UCSD-AML1 (cell line): ENCODE measurements at regions not wholly inside any gene's neighbourhood (a gene's known extent, or its start where the extent isn't known, plus 50 kb on each side); places are given as distances from the start of the nearest gene placed in this dataset.
"Not testable (repeated sequence)": the region's sequence is repeated elsewhere in the genome, so short reads cannot be mapped to it uniquely, and the experiment has no call there.

ENCODE experiments used
- DNase-seq: peaks from one replicate; lab custom pipeline; 2025; ENCODE audit not compliant: unreplicated experiment; lab: John Stamatoyannopoulos, UW

- DNase-seq = no peak
These were observed 257.9 kb upstream of the ALCAM start for GRCh38 chr3:105108823-105109222.

GRCh38 chr3:105118905-105119304 lies 247.8 kb upstream of the ALCAM start:
- DNase-seq = no peak

GRCh38 chr3:105119801-105120340 lies 246.8 kb upstream of the ALCAM start:
- DNase-seq = no peak

- no peak for DNase-seq
These were observed 235.8 kb upstream of the ALCAM start for GRCh38 chr3:105130911-105131310.

GRCh38 chr3:105137911-105138310 lies 228.8 kb upstream of the ALCAM start:
- DNase-seq = no peak

- peak; percentile 8 for DNase-seq
These were observed 226.7 kb upstream of the ALCAM start for GRCh38 chr3:105139881-105140560.

GRCh38 chr3:105140899-105141367 lies 225.8 kb upstream of the ALCAM start:
- DNase-seq = no peak

GRCh38 chr3:105144837-105145236 lies 221.9 kb upstream of the ALCAM start:
- DNase-seq = no peak

GRCh38 chr3:105145511-105145910 lies 221.2 kb upstream of the ALCAM start:
- DNase-seq = no peak

GRCh38 chr3:105149197-105149596 lies 217.5 kb upstream of the ALCAM start:
- not testable (repeated sequence) for DNase-seq

GRCh38 chr3:105152987-105153386 lies 213.7 kb upstream of the ALCAM start:
- no peak for DNase-seq

GRCh38 chr3:105154692-105155091 lies 212.0 kb upstream of the ALCAM start:
- no peak for DNase-seq

- no peak for DNase-seq
These were observed 209.5 kb upstream of the ALCAM start for GRCh38 chr3:105157067-105157765.

- DNase-seq = no peak
These were observed 209.0 kb upstream of the ALCAM start for GRCh38 chr3:105157766-105158085.

GRCh38 chr3:105158286-105158685 lies 208.4 kb upstream of the ALCAM start:
- DNase-seq = no peak

- DNase-seq = no peak
These were observed 204.3 kb upstream of the ALCAM start for GRCh38 chr3:105162448-105162847.

- DNase-seq = no peak
These were observed 199.8 kb upstream of the ALCAM start for GRCh38 chr3:105166893-105167292.

- no peak for DNase-seq
These were observed 196.3 kb upstream of the ALCAM start for GRCh38 chr3:105170423-105170822.

GRCh38 chr3:105174017-105174615 lies 192.6 kb upstream of the ALCAM start:
- DNase-seq = no peak

GRCh38 chr3:105177576-105177975 lies 189.1 kb upstream of the ALCAM start:
- DNase-seq = no peak

GRCh38 chr3:105187344-105187743 lies 179.4 kb upstream of the ALCAM start:
- DNase-seq = no peak

GRCh38 chr3:105195260-105195659 lies 171.4 kb upstream of the ALCAM start:
- DNase-seq = no peak
